ENCODE measurements at regions not wholly inside any gene's neighbourhood (a gene's known extent, or its start where the extent isn't known, plus 50 kb on each side); places are given as distances from the start of the nearest gene placed in this dataset.

GRCh38 chr6:80531681-80532619 is 425.5 kb downstream of the BCKDHB start:
- no peak for TF ChIP-seq POLR2A (IDR thresholded peaks at IDR 0.05; ENCODE audit: extremely low read depth, insufficient read length)
- TF ChIP-seq, protein P1, sequence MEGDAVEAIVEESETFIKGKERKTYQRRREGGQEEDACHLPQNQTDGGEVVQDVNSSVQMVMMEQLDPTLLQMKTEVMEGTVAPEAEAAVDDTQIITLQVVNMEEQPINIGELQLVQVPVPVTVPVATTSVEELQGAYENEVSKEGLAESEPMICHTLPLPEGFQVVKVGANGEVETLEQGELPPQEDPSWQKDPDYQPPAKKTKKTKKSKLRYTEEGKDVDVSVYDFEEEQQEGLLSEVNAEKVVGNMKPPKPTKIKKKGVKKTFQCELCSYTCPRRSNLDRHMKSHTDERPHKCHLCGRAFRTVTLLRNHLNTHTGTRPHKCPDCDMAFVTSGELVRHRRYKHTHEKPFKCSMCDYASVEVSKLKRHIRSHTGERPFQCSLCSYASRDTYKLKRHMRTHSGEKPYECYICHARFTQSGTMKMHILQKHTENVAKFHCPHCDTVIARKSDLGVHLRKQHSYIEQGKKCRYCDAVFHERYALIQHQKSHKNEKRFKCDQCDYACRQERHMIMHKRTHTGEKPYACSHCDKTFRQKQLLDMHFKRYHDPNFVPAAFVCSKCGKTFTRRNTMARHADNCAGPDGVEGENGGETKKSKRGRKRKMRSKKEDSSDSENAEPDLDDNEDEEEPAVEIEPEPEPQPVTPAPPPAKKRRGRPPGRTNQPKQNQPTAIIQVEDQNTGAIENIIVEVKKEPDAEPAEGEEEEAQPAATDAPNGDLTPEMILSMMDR (IDR thresholded peaks at IDR 0.05; ENCODE audit: low read depth, low read length) = no peak
- TF ChIP-seq MAX (IDR thresholded peaks at IDR 0.05; ENCODE audit: low read depth, low read length) = no peak
- no peak for TF ChIP-seq MYC (IDR thresholded peaks at IDR 0.05; ENCODE audit: low read depth, low read length)

Measured in NB4 (cell line).